ENCODE measurements at regions not wholly inside any gene's neighbourhood (a gene's known extent, or its start where the extent isn't known, plus 50 kb on each side); places are given as distances from the start of the nearest gene placed in this dataset.

- Histone ChIP-seq H3K9me3 (ENCODE audit: low read length) (peaks cover 7% of the 10 kb centered on the region), H2AFZ (ENCODE audit: low read depth, low read length) (no peak overlapping the region), H3K4me2 (ENCODE audit: low read length) (no peak overlapping the region), H3K79me2 (replicated peaks; ENCODE audit: insufficient read depth, low read length) (no peaks in the 10 kb centered on the region), H3K4me3 (ENCODE audit: low read length) (no peak overlapping the region), H3K36me3 (ENCODE audit: insufficient read depth, low read length) (no peaks in the 10 kb centered on the region), H3K27me3 (ENCODE audit: insufficient read depth, low read depth, low read length) (no peaks in the 10 kb centered on the region), H3K9ac (ENCODE audit: low read length) (no peak overlapping the region), H3K9me2 (ENCODE audit: insufficient read depth, low read length) (no peaks in the 10 kb centered on the region), H4K20me1 (ENCODE audit: insufficient read depth) (no peaks in the 10 kb centered on the region), H3K27ac (ENCODE audit: low read length) (no peak overlapping the region), H3F3A (ENCODE audit: insufficient read depth, low read length, poor library complexity, severe bottlenecking) (no peaks in the 10 kb centered on the region)
- TF ChIP-seq SMC3 (conservative IDR thresholded peaks at IDR 0.05; ENCODE audit: poor library complexity), result no peak
- TF ChIP-seq RAD21 (conservative IDR thresholded peaks at IDR 0.05), result no peak
- no peak for TF ChIP-seq EZH2 (IDR thresholded peaks at IDR 0.05; ENCODE audit: borderline replicate concordance, insufficient read depth, low read length, poor library complexity, severe bottlenecking)
- TF ChIP-seq REST (IDR thresholded peaks at IDR 0.05; ENCODE audit: borderline replicate concordance), result no peak
- no peak for TF ChIP-seq TAF1 (IDR thresholded peaks at IDR 0.05; ENCODE audit: low read depth)
- no peak for TF ChIP-seq EP300 (conservative IDR thresholded peaks at IDR 0.05; ENCODE audit: poor library complexity, severe bottlenecking)
- TF ChIP-seq POLR2AphosphoS5 (IDR thresholded peaks at IDR 0.05), result no peak
- no peak for TF ChIP-seq CTCF (IDR thresholded peaks at IDR 0.05; ENCODE audit: poor library complexity, severe bottlenecking)
- TF ChIP-seq MXI1 (conservative IDR thresholded peaks at IDR 0.05; ENCODE audit: poor library complexity, severe bottlenecking), result no peak
Measured at GRCh38 chr10:113479346-113480080, 73.3 kb upstream of the HABP2 start.

GRCh38 chr10:113480081-113480360 is 72.8 kb upstream of the HABP2 start:
- no peak overlapping the region for H3K27ac ChIP-seq (ENCODE audit: low read length)
- no peaks in the 10 kb centered on the region for H3K9me2 ChIP-seq (ENCODE audit: insufficient read depth, low read length)
- TF ChIP-seq SMC3 (conservative IDR thresholded peaks at IDR 0.05; ENCODE audit: poor library complexity), result no peak
- no peak for TF ChIP-seq REST (IDR thresholded peaks at IDR 0.05; ENCODE audit: borderline replicate concordance)
- TF ChIP-seq MXI1 (conservative IDR thresholded peaks at IDR 0.05; ENCODE audit: poor library complexity, severe bottlenecking), result no peak
- TF ChIP-seq EZH2 (IDR thresholded peaks at IDR 0.05; ENCODE audit: borderline replicate concordance, insufficient read depth, low read length, poor library complexity, severe bottlenecking), result no peak
- TF ChIP-seq RAD21 (conservative IDR thresholded peaks at IDR 0.05), result no peak
- TF ChIP-seq TAF1 (IDR thresholded peaks at IDR 0.05; ENCODE audit: low read depth), result no peak
- TF ChIP-seq POLR2AphosphoS5 (IDR thresholded peaks at IDR 0.05), result no peak
- TF ChIP-seq EP300 (conservative IDR thresholded peaks at IDR 0.05; ENCODE audit: poor library complexity, severe bottlenecking), result no peak
- TF ChIP-seq CTCF (IDR thresholded peaks at IDR 0.05; ENCODE audit: poor library complexity, severe bottlenecking), result no peak
- H3K9ac ChIP-seq (ENCODE audit: low read length), result no peak overlapping the region
- H3K4me2 ChIP-seq (ENCODE audit: low read length), result no peak overlapping the region
- H4K20me1 ChIP-seq (ENCODE audit: insufficient read depth), result no peaks in the 10 kb centered on the region
- H3K4me3 ChIP-seq (ENCODE audit: low read length), result no peak overlapping the region
- H3K79me2 ChIP-seq (replicated peaks; ENCODE audit: insufficient read depth, low read length), result no peaks in the 10 kb centered on the region
- no peaks in the 10 kb centered on the region for H3K27me3 ChIP-seq (ENCODE audit: insufficient read depth, low read depth, low read length)
- H3F3A ChIP-seq (ENCODE audit: insufficient read depth, low read length, poor library complexity, severe bottlenecking), result no peaks in the 10 kb centered on the region
- H3K36me3 ChIP-seq (ENCODE audit: insufficient read depth, low read length), result no peaks in the 10 kb centered on the region
- no peak overlapping the region for H2AFZ ChIP-seq (ENCODE audit: low read depth, low read length)
- H3K9me3 ChIP-seq (ENCODE audit: low read length), result peaks cover 7% of the 10 kb centered on the region
